Transverse colon (tissue), 4 donors: ENCODE measurements at regions not wholly inside any gene's neighbourhood (a gene's known extent, or its start where the extent isn't known, plus 50 kb on each side); places are given as distances from the start of the nearest gene placed in this dataset.

Experiments
- DNase-seq: peaks from one replicate; pipeline ENCODE4 v3.0.0-alpha.2; 2019
- H3K27ac ChIP-seq, 4 donors: fragments of 200-600 bp; sonication (generic); 2 replicates each; pipeline ENCODE4 v1.5.1; 2016 to 2018; ENCODE audit warnings: inconsistent platforms in 4 of 4
- H3K27me3 ChIP-seq: fragments of 200-600 bp; sonication (generic); 2 replicates; pipeline ENCODE4 v1.5.1; 2017; ENCODE audit warnings: inconsistent platforms
- H3K36me3 ChIP-seq, 4 donors: fragments of 200-600 bp; sonication (generic); 2 replicates each; pipeline ENCODE4 v1.5.1; 2017 to 2019; ENCODE audit warnings: inconsistent platforms in 4 of 4
- H3K4me1 ChIP-seq, 4 donors: fragments of 200-600 bp; sonication (generic); 2 replicates each; pipeline ENCODE4 v1.5.1; 2017 to 2020; ENCODE audit warnings: inconsistent platforms in 4 of 4
- H3K4me3 ChIP-seq, 4 donors: fragments of 200-600 bp; sonication (generic); 1 replicate in 1 of 4; 2 replicates in 3 of 4; pipeline versions ENCODE4 v1.5.1 to v1.6.1; 2017 to 2019; ENCODE audit warnings: inconsistent platforms in 4 of 4
- H3K9me3 ChIP-seq, 2 donors: fragments of 200-600 bp; sonication (generic); 2 replicates each; pipeline ENCODE4 v1.5.1; 2017 to 2019; ENCODE audit warnings: inconsistent platforms in 2 of 2
- EP300 ChIP-seq: sonication (generic); formaldehyde crosslinking; IDR thresholded peaks from one replicate; pipeline ENCODE4 v1.6.1; 2017; ENCODE audit warnings: antibody characterized with exemption, low read depth
- POLR2A ChIP-seq: fragments of 450-650 bp; IDR thresholded peaks from one replicate; pipeline ENCODE4 v1.6.1; 2016; ENCODE audit warnings: antibody characterized with exemption, mild to moderate bottlenecking, moderate library complexity
- POLR2AphosphoS5 ChIP-seq, 3 donors: sonication (generic); formaldehyde crosslinking; IDR thresholded peaks; one replicate each; pipeline ENCODE4 v1.6.1; 2016; ENCODE audit warnings: antibody characterized with exemption in 3 of 3
- WGBS, 2 donors: methylation state at CpG; one replicate each; pipeline ENCODE4 v1.1.5; 2018; ENCODE audit warnings: low coverage in 1 of 2; 5-methylcytosine and 5-hydroxymethylcytosine counted together
- in situ Hi-C, 4 donors: fragments of 200-750 bp; cut with MboI; loops; one replicate each; pipeline versions ENCODE4 v1.15.0 to v1.15.1; 2017; ENCODE audit warnings: low sequenced_read_pairs in 3 of 4, low pct_ligation_motif_present in 1 of 4, low pct_unique_long_range_greater_than_20kb in 1 of 4
- intact Hi-C: fragments of 100-400 bp; cut with DNase I; formaldehyde crosslinking; loops from one replicate; pipeline ENCODE4 v1.15.1; 2023; ENCODE audit warnings: low total_unique reads
- TF ChIP-seq, protein P1 (sequence below), 5 experiments: fragments of 200-600 bp in 3 of 5; fragments of 450-650 bp in 2 of 5; sonication (generic) in 3 of 5; IDR thresholded peaks; 1 replicate in 2 of 5; 2 replicates in 3 of 5; pipeline ENCODE4 v1.5.1; 2016 to 2017; ENCODE audit warnings: antibody characterized with exemption in 5 of 5, inconsistent platforms in 3 of 5, mild to moderate bottlenecking in 2 of 5, moderate library complexity in 1 of 5

DNA sequence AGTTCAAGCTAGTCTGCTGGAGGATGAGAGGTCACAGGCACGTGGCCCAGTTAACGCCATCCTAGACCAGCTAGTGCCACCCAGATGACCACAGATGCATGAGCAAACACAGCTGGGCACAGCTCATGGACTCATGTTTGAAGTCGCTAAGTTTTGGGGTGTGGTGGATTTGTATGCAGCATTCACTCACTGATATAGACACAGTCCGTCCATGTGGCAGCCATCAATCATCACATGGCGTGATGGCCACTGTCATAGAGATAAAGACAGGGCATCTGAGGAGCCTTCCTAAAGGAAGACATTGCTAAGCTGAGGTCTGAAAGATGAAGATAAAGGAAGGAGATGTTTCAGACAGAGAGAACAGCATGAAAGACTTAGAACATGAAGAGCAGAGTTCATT lies 154.4 kb upstream of the JAG1 start:
- DNase-seq, result no peak
- no peak overlapping the region for H3K4me3 ChIP-seq
- 77 to 89% methylated on average over 4 to 5 of the region's 5 CpGs for WGBS, 2 donors
- TF ChIP-seq POLR2A, result no peak
- TF ChIP-seq POLR2AphosphoS5 (IDR thresholded peaks at IDR 0.05), result no peak
- no peak for TF ChIP-seq EP300
- TF ChIP-seq, protein P1, sequence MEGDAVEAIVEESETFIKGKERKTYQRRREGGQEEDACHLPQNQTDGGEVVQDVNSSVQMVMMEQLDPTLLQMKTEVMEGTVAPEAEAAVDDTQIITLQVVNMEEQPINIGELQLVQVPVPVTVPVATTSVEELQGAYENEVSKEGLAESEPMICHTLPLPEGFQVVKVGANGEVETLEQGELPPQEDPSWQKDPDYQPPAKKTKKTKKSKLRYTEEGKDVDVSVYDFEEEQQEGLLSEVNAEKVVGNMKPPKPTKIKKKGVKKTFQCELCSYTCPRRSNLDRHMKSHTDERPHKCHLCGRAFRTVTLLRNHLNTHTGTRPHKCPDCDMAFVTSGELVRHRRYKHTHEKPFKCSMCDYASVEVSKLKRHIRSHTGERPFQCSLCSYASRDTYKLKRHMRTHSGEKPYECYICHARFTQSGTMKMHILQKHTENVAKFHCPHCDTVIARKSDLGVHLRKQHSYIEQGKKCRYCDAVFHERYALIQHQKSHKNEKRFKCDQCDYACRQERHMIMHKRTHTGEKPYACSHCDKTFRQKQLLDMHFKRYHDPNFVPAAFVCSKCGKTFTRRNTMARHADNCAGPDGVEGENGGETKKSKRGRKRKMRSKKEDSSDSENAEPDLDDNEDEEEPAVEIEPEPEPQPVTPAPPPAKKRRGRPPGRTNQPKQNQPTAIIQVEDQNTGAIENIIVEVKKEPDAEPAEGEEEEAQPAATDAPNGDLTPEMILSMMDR (IDR thresholded peaks at IDR 0.05), result no peak
- intact Hi-C loops (no loop called here), in situ Hi-C loops (no loop called here)
- no peaks in the 10 kb centered on the region for H3K4me1 ChIP-seq
- no peak overlapping the region for H3K27ac ChIP-seq
- H3K36me3 ChIP-seq, result no peaks in the 10 kb centered on the region
- no peaks in the 10 kb centered on the region for H3K9me3 ChIP-seq
- H3K27me3 ChIP-seq, result no peaks in the 10 kb centered on the region

DNA sequence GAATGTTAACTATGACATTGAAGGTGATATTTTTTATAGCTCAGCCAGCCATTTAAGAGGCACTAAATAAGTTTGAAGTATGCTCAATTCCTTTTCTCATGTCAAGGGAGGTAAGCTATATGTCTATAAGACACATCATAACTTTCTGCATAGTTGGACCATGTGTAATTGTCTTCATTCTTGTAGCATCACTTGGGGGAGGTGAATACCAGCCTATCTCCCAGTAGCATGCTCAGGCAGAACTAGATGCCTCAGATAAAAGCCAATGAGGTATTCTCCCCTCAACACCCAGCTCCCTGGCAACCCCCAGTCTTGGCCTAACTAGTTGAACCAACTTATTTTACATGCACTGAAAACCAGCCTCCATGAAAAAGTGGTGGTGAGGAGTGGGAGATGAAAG lies 158.3 kb upstream of the JAG1 start:
- no peaks in the 10 kb centered on the region for H3K27me3 ChIP-seq
- no peaks in the 10 kb centered on the region for H3K4me1 ChIP-seq
- no peak overlapping the region for H3K4me3 ChIP-seq
- H3K9me3 ChIP-seq, result no peaks in the 10 kb centered on the region
- no peaks in the 10 kb centered on the region for H3K36me3 ChIP-seq
- in situ Hi-C loops (no loop called here), intact Hi-C loops (no loop called here)
- no peak for DNase-seq
- no peak for TF ChIP-seq EP300
- TF ChIP-seq POLR2AphosphoS5 (IDR thresholded peaks at IDR 0.05), result no peak
- no peak for TF ChIP-seq POLR2A
- TF ChIP-seq, protein P1 (IDR thresholded peaks at IDR 0.05), result no peak
- no peak overlapping the region for H3K27ac ChIP-seq

DNA sequence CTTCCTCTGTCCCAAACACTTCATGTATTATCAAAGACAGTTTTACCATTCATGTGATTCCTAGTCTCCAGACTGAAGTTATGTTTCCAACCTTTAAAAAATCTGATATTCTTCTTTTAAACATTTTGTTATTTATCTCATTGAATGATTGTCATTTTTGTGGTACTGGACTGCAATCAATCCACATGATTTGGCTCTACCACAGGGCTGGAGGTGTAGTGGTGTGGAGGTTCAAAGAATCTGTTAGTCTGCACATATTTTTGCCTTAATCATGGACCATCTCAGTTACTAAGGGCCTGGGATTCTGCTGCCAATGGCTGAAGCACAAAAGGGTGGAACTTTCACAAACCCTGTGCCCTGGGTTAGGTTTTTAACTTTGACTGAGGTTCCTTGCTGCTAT lies 164.1 kb upstream of the JAG1 start:
- H3K27me3 ChIP-seq, result no peaks in the 10 kb centered on the region
- intact Hi-C loops (no loop called here), in situ Hi-C loops (no loop called here)
- no peaks in the 10 kb centered on the region for H3K36me3 ChIP-seq
- H3K9me3 ChIP-seq, result peaks cover 0 to 2% of the 10 kb centered on the region in 2 donors
- no peak overlapping the region for H3K4me3 ChIP-seq
- DNase-seq, result no peak
- no peak for TF ChIP-seq POLR2A
- TF ChIP-seq, protein P1 (IDR thresholded peaks at IDR 0.05), result no peak
- TF ChIP-seq EP300, result no peak
- TF ChIP-seq POLR2AphosphoS5 (IDR thresholded peaks at IDR 0.05), result no peak
- no peak overlapping the region for H3K27ac ChIP-seq
- no peaks in the 10 kb centered on the region for H3K4me1 ChIP-seq

DNA sequence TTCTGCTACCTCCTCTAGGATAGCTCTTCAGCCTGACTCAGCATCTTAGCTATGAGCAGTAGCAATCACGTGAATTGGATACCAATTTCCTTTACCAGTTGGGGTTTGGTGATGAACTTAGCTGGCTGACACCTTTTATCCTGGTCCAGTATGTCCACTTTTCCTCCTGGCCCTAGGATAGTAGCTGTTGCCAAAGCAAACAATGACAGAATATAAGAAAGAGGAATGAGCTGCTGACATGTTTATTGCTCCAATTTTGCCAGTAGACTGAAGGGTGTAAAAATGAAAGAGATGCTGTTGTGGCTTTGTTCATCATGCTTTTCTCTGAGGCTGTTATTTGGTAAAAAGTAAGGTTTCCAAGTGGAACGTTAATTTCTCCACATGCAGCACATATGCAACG lies 168.3 kb upstream of the JAG1 start:
- DNase-seq, result no peak
- H3K4me1 ChIP-seq, result no peaks in the 10 kb centered on the region
- no peak for TF ChIP-seq POLR2AphosphoS5 (IDR thresholded peaks at IDR 0.05)
- TF ChIP-seq EP300, result no peak
- H3K36me3 ChIP-seq, result no peaks in the 10 kb centered on the region
- 79 to 87% methylated on average over 3 of the region's 3 CpGs for WGBS, 2 donors
- no peak overlapping the region for H3K27ac ChIP-seq
- H3K27me3 ChIP-seq, result no peaks in the 10 kb centered on the region
- H3K9me3 ChIP-seq, result peaks cover 0 to 2% of the 10 kb centered on the region in 2 donors
- in situ Hi-C loops (no loop called here), intact Hi-C loops (no loop called here)
- H3K4me3 ChIP-seq, result no peak overlapping the region

DNA sequence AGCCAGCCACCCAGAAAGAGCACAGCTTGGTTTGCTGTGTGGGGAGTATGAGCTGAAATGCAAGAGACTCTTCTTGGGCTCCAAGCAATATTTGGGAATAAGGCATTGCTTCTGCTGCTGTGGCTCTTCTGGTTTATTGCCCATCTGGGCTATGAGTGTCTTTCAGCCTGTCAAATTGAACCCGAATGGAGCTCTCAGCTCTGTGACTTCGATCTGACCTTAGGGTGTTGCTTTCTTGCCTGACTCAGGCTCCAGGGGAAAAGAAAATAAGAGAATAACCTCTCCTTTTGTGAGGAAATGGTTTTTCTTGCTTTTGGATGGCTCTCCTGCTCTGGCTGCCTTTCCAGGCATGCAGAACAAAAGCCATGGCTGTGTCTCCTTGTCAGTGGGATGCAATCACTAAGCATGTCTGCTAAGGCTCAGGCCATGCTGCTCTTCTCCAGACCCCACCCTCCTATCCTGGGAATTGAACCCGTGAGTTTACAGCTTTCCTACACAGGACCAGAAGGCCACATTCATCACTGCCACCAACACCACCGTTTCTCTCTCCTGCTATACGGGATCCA lies 169.4 kb upstream of the JAG1 start:
- H3K27me3 ChIP-seq, result no peaks in the 10 kb centered on the region
- in situ Hi-C loops, result no loop called here
- peaks cover 0 to 2% of the 10 kb centered on the region in 2 donors for H3K9me3 ChIP-seq
- WGBS, 2 donors, result 78 to 100% methylated on average over 2 to 5 of the region's 5 CpGs
- TF ChIP-seq EP300 (no peak), POLR2A (no peak), POLR2AphosphoS5 (IDR thresholded peaks at IDR 0.05) (no peak)
- TF ChIP-seq, protein P1 (IDR thresholded peaks at IDR 0.05), result no peak
- peaks cover 0 to 3% (median 1%) of the 10 kb centered on the region in 4 donors for H3K4me1 ChIP-seq
- no peak for DNase-seq
- H3K27ac ChIP-seq, result no peak overlapping the region
- intact Hi-C loops, result no loop called here
- no peak overlapping the region for H3K4me3 ChIP-seq
- H3K36me3 ChIP-seq, result no peaks in the 10 kb centered on the region
